ENCODE measurements at regions not wholly inside any gene's neighbourhood (a gene's known extent, or its start where the extent isn't known, plus 50 kb on each side); places are given as distances from the start of the nearest gene placed in this dataset.

GRCh38 chr13:79867254-79867653 lies 386.3 kb downstream of the NDFIP2 start:
- ATAC-seq: no peak
- Mint-ChIP-seq H3K4me1 (peaks cover 27% of the 10 kb centered on the region), H3K9me3 (no peaks in the 10 kb centered on the region), H3K4me3 (no peak overlapping the region), H3K36me3 (no peaks in the 10 kb centered on the region), H3K27ac (no peak overlapping the region), H3K27me3 (ENCODE audit: low read depth) (no peaks in the 10 kb centered on the region)
- DNase-seq (ENCODE audit: low spot score): no peak
- no peak for TF ChIP-seq RELA (CRISPR knock-in tag; IDR thresholded peaks at IDR 0.05; ENCODE audit: borderline replicate concordance)
- TF ChIP-seq, protein P1, sequence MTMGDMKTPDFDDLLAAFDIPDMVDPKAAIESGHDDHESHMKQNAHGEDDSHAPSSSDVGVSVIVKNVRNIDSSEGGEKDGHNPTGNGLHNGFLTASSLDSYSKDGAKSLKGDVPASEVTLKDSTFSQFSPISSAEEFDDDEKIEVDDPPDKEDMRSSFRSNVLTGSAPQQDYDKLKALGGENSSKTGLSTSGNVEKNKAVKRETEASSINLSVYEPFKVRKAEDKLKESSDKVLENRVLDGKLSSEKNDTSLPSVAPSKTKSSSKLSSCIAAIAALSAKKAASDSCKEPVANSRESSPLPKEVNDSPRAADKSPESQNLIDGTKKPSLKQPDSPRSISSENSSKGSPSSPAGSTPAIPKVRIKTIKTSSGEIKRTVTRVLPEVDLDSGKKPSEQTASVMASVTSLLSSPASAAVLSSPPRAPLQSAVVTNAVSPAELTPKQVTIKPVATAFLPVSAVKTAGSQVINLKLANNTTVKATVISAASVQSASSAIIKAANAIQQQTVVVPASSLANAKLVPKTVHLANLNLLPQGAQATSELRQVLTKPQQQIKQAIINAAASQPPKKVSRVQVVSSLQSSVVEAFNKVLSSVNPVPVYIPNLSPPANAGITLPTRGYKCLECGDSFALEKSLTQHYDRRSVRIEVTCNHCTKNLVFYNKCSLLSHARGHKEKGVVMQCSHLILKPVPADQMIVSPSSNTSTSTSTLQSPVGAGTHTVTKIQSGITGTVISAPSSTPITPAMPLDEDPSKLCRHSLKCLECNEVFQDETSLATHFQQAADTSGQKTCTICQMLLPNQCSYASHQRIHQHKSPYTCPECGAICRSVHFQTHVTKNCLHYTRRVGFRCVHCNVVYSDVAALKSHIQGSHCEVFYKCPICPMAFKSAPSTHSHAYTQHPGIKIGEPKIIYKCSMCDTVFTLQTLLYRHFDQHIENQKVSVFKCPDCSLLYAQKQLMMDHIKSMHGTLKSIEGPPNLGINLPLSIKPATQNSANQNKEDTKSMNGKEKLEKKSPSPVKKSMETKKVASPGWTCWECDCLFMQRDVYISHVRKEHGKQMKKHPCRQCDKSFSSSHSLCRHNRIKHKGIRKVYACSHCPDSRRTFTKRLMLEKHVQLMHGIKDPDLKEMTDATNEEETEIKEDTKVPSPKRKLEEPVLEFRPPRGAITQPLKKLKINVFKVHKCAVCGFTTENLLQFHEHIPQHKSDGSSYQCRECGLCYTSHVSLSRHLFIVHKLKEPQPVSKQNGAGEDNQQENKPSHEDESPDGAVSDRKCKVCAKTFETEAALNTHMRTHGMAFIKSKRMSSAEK (CRISPR knock-in tag; IDR thresholded peaks at IDR 0.05; ENCODE audit: borderline replicate concordance): no peak
- no peak for TF ChIP-seq ZNF396 (CRISPR knock-in tag; IDR thresholded peaks at IDR 0.05; ENCODE audit: borderline replicate concordance)
- no peak for TF ChIP-seq GRHL2 (CRISPR knock-in tag; IDR thresholded peaks at IDR 0.05; ENCODE audit: insufficient replicate concordance, severe bottlenecking)
- no peak for TF ChIP-seq JUN (CRISPR knock-in tag; IDR thresholded peaks at IDR 0.05)
- no peak for TF ChIP-seq ATF1 (CRISPR knock-in tag; IDR thresholded peaks at IDR 0.05)
- TF ChIP-seq FOXJ3 (CRISPR knock-in tag; IDR thresholded peaks at IDR 0.05; ENCODE audit: borderline replicate concordance): no peak
- TF ChIP-seq, protein P2, sequence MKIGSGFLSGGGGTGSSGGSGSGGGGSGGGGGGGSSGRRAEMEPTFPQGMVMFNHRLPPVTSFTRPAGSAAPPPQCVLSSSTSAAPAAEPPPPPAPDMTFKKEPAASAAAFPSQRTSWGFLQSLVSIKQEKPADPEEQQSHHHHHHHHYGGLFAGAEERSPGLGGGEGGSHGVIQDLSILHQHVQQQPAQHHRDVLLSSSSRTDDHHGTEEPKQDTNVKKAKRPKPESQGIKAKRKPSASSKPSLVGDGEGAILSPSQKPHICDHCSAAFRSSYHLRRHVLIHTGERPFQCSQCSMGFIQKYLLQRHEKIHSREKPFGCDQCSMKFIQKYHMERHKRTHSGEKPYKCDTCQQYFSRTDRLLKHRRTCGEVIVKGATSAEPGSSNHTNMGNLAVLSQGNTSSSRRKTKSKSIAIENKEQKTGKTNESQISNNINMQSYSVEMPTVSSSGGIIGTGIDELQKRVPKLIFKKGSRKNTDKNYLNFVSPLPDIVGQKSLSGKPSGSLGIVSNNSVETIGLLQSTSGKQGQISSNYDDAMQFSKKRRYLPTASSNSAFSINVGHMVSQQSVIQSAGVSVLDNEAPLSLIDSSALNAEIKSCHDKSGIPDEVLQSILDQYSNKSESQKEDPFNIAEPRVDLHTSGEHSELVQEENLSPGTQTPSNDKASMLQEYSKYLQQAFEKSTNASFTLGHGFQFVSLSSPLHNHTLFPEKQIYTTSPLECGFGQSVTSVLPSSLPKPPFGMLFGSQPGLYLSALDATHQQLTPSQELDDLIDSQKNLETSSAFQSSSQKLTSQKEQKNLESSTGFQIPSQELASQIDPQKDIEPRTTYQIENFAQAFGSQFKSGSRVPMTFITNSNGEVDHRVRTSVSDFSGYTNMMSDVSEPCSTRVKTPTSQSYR (CRISPR knock-in tag; IDR thresholded peaks at IDR 0.05): no peak
- TF ChIP-seq ZNF416 (CRISPR knock-in tag; IDR thresholded peaks at IDR 0.05): no peak
- CTCF ChIA-PET: no interaction called here
- POLR2A ChIA-PET: no interaction called here

DNA sequence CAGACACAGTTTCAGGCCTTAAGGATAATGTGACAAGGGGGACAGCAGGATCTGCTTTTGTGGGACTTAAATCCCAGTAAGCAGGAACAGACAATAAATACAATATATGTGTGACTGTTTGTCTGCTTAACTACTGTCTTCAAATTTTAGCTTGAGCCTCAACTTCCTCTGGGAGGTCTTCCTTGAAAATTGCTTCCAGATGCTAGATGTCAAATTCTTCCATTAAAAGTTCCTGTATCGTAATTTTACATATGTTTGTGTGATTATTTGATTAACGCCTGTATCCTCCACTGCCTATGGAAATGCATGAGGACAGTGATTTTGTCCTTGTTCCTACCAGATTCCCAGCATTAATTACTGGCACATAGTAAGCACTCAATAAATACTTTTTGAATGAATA lies 385.5 kb downstream of the NDFIP2 start:
- Mint-ChIP-seq H3K4me1 (peaks cover 30% of the 10 kb centered on the region), H3K27me3 (ENCODE audit: low read depth) (no peaks in the 10 kb centered on the region), H3K9me3 (no peaks in the 10 kb centered on the region), H3K36me3 (no peaks in the 10 kb centered on the region), H3K4me3 (no peak overlapping the region), H3K27ac (no peak overlapping the region)
- TF ChIP-seq AFF4 (CRISPR knock-in tag; IDR thresholded peaks at IDR 0.05; ENCODE audit: borderline replicate concordance): no peak
- no peak for TF ChIP-seq ZNF416 (CRISPR knock-in tag; IDR thresholded peaks at IDR 0.05)
- no peak for TF ChIP-seq NR3C1 (CRISPR knock-in tag; conservative IDR thresholded peaks at IDR 0.05; ENCODE audit: low read depth)
- no peak for TF ChIP-seq CREM (CRISPR knock-in tag; IDR thresholded peaks at IDR 0.05)
- TF ChIP-seq, protein P3, sequence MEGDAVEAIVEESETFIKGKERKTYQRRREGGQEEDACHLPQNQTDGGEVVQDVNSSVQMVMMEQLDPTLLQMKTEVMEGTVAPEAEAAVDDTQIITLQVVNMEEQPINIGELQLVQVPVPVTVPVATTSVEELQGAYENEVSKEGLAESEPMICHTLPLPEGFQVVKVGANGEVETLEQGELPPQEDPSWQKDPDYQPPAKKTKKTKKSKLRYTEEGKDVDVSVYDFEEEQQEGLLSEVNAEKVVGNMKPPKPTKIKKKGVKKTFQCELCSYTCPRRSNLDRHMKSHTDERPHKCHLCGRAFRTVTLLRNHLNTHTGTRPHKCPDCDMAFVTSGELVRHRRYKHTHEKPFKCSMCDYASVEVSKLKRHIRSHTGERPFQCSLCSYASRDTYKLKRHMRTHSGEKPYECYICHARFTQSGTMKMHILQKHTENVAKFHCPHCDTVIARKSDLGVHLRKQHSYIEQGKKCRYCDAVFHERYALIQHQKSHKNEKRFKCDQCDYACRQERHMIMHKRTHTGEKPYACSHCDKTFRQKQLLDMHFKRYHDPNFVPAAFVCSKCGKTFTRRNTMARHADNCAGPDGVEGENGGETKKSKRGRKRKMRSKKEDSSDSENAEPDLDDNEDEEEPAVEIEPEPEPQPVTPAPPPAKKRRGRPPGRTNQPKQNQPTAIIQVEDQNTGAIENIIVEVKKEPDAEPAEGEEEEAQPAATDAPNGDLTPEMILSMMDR (IDR thresholded peaks at IDR 0.05): no peak
- TF ChIP-seq, protein P4, sequence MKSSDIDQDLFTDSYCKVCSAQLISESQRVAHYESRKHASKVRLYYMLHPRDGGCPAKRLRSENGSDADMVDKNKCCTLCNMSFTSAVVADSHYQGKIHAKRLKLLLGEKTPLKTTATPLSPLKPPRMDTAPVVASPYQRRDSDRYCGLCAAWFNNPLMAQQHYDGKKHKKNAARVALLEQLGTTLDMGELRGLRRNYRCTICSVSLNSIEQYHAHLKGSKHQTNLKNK (CRISPR knock-in tag; IDR thresholded peaks at IDR 0.05): no peak
- ChIA-PET CTCF (no interaction called here), POLR2A (no interaction called here)
- DNase-seq (ENCODE audit: low spot score) (no peak), ATAC-seq (no peak)
